T-helper 2 cell (primary cell): ENCODE measurements at regions not wholly inside any gene's neighbourhood (a gene's known extent, or its start where the extent isn't known, plus 50 kb on each side); places are given as distances from the start of the nearest gene placed in this dataset.

Source experiments
- DNase-seq, 5 experiments: peaks; one replicate each; pipeline versions ENCODE4 v3.0.0 to v3.0.0-alpha.2; 2012 to 2022

GRCh38 chr22:44550711-44551491, 52.9 kb upstream of the RTL6 start:
- DNase-seq, result peak in 2 of 5 experiments; percentile 8 to 26

- no peak for DNase-seq
These were observed 51.7 kb upstream of the RTL6 start for GRCh38 chr22:44549701-44550100.

GRCh38 chr22:44548981-44549380, 50.9 kb upstream of the RTL6 start:
- DNase-seq, result no peak
